PFSK-1 (cell line): ENCODE measurements at regions not wholly inside any gene's neighbourhood (a gene's known extent, or its start where the extent isn't known, plus 50 kb on each side); places are given as distances from the start of the nearest gene placed in this dataset.

Experiments used
- FOXP2 ChIP-seq: optimal IDR thresholded peaks from 2 replicates; pipeline ENCODE3; 2011; ENCODE audit warnings: borderline replicate concordance, control low read depth, inconsistent platforms; ENCODE audit not compliant: insufficient read depth; ENCODE audit errors: extremely low read length, extremely low read depth
- POLR2AphosphoS5 ChIP-seq: IDR thresholded peaks from 2 replicates; pipeline ENCODE4 v1.6.1; 2012; ENCODE audit warnings: low read depth, mild to moderate bottlenecking, control low read depth, low read length, moderate library complexity
- REST ChIP-seq, 2 experiments: IDR thresholded peaks; 2 replicates each; pipeline versions ENCODE4 v1.6.1 to v1.8.0; 2011 to 2012; ENCODE audit warnings: low read depth in 2 of 2, low read length in 2 of 2, control low read depth in 1 of 2, inconsistent platforms in 1 of 2, mild to moderate bottlenecking in 1 of 2, moderate library complexity in 1 of 2; ENCODE audit not compliant: insufficient read depth in 1 of 2
- SIN3A ChIP-seq: IDR thresholded peaks from 2 replicates; pipeline ENCODE4 v1.6.1; 2012; ENCODE audit warnings: mild to moderate bottlenecking, low read length, moderate library complexity, borderline replicate concordance; ENCODE audit not compliant: insufficient read depth
- TAF1 ChIP-seq: IDR thresholded peaks from 2 replicates; pipeline ENCODE4 v1.6.1; 2012; ENCODE audit warnings: low read length, control low read depth, borderline replicate concordance; ENCODE audit not compliant: insufficient read depth

- TF ChIP-seq POLR2AphosphoS5 = no peak
- TF ChIP-seq FOXP2 = no peak
- TF ChIP-seq SIN3A = no peak
- TF ChIP-seq REST (IDR thresholded peaks at IDR 0.05; ENCODE audit: insufficient read depth in 1 of 2, low read depth in 2 of 2, low read length in 2 of 2) = no peak
- no peak for TF ChIP-seq TAF1
These were observed 443.1 kb upstream of the NFIA start for GRCh38 chr1:60639287-60639686.
